ENCODE measurements at regions not wholly inside any gene's neighbourhood (a gene's known extent, or its start where the extent isn't known, plus 50 kb on each side); places are given as distances from the start of the nearest gene placed in this dataset.

- TF ChIP-seq POLR2A (IDR thresholded peaks at IDR 0.05) (no peak), CTCF (IDR thresholded peaks at IDR 0.05) (no peak)
Observed at GRCh38 chr3:87046241-87046640, 55.3 kb upstream of the VGLL3 start.

Data from adrenal gland (tissue), 5 donors.